ENCODE measurements at regions not wholly inside any gene's neighbourhood (a gene's known extent, or its start where the extent isn't known, plus 50 kb on each side); places are given as distances from the start of the nearest gene placed in this dataset.

DNA sequence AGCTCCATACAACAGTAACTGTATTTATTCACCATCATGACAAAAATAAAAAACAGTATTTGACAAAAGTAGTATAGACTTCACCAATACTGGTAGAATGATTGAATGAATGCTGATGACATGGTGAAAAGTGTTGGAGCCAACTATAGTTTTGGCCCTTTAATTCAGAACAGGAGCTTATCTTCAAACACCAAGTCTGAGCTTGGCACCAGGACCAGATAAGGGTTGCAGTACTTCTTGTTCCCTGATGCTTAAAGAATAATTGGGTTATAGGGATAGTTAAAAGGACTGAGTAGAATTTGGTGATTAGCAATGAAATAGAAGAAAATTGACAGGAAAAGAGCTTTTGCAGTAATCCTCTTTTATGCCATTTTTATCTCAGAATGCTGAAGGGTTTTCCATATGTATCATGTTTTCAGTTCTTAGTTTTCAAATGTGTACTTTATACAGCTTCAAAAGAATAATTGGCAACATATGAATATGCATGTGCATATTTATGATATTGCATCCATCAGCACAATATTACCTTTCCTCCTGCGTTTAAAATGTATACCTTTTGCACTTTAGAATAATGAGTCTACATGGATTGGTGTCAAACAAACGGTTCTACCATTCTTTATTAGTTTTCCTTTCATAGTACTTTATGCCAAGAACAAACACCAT, 214.2 kb upstream of the ARHGAP42 start:
- POLR2A ChIA-PET, result no interaction called here
- CTCF ChIA-PET, result no interaction called here
- intact Hi-C loops (cut with micrococcal nuclease; ENCODE audit: unreplicated experiment) (no loop called here), in situ Hi-C loops (cut with HindIII; ENCODE audit: low pct_unique_long_range_greater_than_20kb, low sequenced_read_pairs) (no loop called here)
- Histone ChIP-seq H3K27me3 (ENCODE audit: control insufficient read depth, insufficient read depth, low read length) (no peaks in the 10 kb centered on the region), H3K4me1 (ENCODE audit: control insufficient read depth, insufficient read depth, low read length) (no peaks in the 10 kb centered on the region), H3K27ac (ENCODE audit: low read length) (no peak overlapping the region), H3K4me3 (ENCODE audit: low read depth in 2 of 2, low read length in 2 of 2) (no peak overlapping the region), H3K9me3 (ENCODE audit: control insufficient read depth, insufficient read depth, low read depth, low read length) (no peaks in the 10 kb centered on the region), H3K36me3 (ENCODE audit: control insufficient read depth, insufficient read depth, low read length) (no peaks in the 10 kb centered on the region)
- ATAC-seq (no peak), DNase-seq (ENCODE audit: low read depth, low spot score) (no peak)
- BruUV-seq (replicated peaks), result no TSS peak
- TF ChIP-seq, protein P1, sequence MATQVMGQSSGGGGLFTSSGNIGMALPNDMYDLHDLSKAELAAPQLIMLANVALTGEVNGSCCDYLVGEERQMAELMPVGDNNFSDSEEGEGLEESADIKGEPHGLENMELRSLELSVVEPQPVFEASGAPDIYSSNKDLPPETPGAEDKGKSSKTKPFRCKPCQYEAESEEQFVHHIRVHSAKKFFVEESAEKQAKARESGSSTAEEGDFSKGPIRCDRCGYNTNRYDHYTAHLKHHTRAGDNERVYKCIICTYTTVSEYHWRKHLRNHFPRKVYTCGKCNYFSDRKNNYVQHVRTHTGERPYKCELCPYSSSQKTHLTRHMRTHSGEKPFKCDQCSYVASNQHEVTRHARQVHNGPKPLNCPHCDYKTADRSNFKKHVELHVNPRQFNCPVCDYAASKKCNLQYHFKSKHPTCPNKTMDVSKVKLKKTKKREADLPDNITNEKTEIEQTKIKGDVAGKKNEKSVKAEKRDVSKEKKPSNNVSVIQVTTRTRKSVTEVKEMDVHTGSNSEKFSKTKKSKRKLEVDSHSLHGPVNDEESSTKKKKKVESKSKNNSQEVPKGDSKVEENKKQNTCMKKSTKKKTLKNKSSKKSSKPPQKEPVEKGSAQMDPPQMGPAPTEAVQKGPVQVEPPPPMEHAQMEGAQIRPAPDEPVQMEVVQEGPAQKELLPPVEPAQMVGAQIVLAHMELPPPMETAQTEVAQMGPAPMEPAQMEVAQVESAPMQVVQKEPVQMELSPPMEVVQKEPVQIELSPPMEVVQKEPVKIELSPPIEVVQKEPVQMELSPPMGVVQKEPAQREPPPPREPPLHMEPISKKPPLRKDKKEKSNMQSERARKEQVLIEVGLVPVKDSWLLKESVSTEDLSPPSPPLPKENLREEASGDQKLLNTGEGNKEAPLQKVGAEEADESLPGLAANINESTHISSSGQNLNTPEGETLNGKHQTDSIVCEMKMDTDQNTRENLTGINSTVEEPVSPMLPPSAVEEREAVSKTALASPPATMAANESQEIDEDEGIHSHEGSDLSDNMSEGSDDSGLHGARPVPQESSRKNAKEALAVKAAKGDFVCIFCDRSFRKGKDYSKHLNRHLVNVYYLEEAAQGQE (IDR thresholded peaks at IDR 0.05; ENCODE audit: insufficient read depth in 1 of 2, low read depth in 2 of 2, low read length in 1 of 2), result no peak
- TF ChIP-seq, protein P2, sequence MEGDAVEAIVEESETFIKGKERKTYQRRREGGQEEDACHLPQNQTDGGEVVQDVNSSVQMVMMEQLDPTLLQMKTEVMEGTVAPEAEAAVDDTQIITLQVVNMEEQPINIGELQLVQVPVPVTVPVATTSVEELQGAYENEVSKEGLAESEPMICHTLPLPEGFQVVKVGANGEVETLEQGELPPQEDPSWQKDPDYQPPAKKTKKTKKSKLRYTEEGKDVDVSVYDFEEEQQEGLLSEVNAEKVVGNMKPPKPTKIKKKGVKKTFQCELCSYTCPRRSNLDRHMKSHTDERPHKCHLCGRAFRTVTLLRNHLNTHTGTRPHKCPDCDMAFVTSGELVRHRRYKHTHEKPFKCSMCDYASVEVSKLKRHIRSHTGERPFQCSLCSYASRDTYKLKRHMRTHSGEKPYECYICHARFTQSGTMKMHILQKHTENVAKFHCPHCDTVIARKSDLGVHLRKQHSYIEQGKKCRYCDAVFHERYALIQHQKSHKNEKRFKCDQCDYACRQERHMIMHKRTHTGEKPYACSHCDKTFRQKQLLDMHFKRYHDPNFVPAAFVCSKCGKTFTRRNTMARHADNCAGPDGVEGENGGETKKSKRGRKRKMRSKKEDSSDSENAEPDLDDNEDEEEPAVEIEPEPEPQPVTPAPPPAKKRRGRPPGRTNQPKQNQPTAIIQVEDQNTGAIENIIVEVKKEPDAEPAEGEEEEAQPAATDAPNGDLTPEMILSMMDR (IDR thresholded peaks at IDR 0.05), result no peak
- TF ChIP-seq SIN3A (IDR thresholded peaks at IDR 0.05; ENCODE audit: borderline replicate concordance, insufficient read depth, low read depth, low read length), result no peak

DNA sequence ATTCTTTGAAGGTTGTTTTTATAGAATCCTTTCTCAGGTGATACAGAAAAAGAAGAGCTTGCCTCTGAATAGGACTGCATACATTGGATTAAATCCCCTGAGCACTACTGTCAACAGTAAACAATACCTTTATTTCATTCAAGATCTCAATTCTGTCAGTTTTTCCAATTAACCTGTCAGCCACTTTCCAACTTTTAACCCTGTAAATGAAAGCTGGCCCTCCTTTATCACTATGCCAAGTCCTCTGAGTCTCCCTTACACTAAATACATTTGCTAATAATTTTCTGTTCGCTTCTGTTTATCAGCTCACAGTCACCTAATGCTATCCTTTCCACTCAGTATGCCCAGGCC, 213.7 kb upstream of the ARHGAP42 start:
- Histone ChIP-seq H3K4me3 (ENCODE audit: low read depth in 2 of 2, low read length in 2 of 2) (no peak overlapping the region), H3K27me3 (ENCODE audit: control insufficient read depth, insufficient read depth, low read length) (no peaks in the 10 kb centered on the region), H3K9me3 (ENCODE audit: control insufficient read depth, insufficient read depth, low read depth, low read length) (no peaks in the 10 kb centered on the region), H3K4me1 (ENCODE audit: control insufficient read depth, insufficient read depth, low read length) (no peaks in the 10 kb centered on the region), H3K27ac (ENCODE audit: low read length) (no peak overlapping the region), H3K36me3 (ENCODE audit: control insufficient read depth, insufficient read depth, low read length) (no peaks in the 10 kb centered on the region)
- intact Hi-C loops (cut with micrococcal nuclease; ENCODE audit: unreplicated experiment), result no loop called here
- BruUV-seq (replicated peaks), result no TSS peak
- CTCF ChIA-PET, result no interaction called here
- ATAC-seq (no peak), DNase-seq (ENCODE audit: low read depth, low spot score) (no peak)
- in situ Hi-C loops (cut with HindIII; ENCODE audit: low pct_unique_long_range_greater_than_20kb, low sequenced_read_pairs), result no loop called here
- TF ChIP-seq, protein P1 (IDR thresholded peaks at IDR 0.05; ENCODE audit: insufficient read depth in 1 of 2, low read depth in 2 of 2, low read length in 1 of 2), result no peak
- TF ChIP-seq, protein P2 (IDR thresholded peaks at IDR 0.05), result no peak
- TF ChIP-seq SIN3A (IDR thresholded peaks at IDR 0.05; ENCODE audit: borderline replicate concordance, insufficient read depth, low read depth, low read length) (no peak), TCF7L2 (IDR thresholded peaks at IDR 0.05; ENCODE audit: low read depth, low read length) (no peak), POLR2AphosphoS5 (IDR thresholded peaks at IDR 0.05; ENCODE audit: low read depth, low read length) (no peak)
- POLR2A ChIA-PET, result no interaction called here

Measured in Panc1 (cell line).